ENCODE measurements at regions not wholly inside any gene's neighbourhood (a gene's known extent, or its start where the extent isn't known, plus 50 kb on each side); places are given as distances from the start of the nearest gene placed in this dataset.

DNA sequence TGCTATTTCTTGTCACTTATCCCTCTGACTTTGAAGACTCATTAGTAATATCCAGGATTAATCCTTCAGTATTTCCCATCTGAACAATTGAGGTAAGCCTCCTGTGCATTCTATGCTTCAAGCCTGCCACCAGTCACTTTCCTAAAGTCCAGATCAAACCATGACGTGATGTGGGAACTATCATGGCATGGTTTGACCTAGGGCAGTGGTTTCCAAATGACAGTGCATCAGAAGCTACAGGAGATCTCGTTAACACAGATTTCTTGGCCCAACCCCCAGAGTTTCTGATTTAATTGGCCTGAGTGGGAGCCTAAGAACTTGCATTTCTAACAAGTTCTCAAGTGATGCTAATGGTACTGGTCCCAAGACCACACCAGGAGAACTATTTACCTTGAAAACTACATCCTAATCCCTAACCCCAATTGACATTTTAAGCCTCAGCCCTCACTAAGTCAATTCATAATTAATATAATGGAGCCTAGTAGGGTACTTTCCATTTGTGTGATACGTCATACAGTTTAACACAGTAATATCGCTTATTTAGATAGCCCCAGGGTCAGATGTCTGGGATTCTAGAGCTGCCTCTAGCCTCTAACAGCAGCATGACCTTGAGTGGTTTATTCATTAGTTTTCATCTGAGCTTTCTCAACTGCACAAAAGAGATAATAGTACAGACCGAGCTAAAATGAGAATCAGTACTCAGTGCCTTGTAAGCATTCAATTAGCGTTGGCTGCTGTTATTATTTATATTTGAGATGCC lies 907.6 kb downstream of the TFAP2A start:
- no peak for DNase-seq

DNA sequence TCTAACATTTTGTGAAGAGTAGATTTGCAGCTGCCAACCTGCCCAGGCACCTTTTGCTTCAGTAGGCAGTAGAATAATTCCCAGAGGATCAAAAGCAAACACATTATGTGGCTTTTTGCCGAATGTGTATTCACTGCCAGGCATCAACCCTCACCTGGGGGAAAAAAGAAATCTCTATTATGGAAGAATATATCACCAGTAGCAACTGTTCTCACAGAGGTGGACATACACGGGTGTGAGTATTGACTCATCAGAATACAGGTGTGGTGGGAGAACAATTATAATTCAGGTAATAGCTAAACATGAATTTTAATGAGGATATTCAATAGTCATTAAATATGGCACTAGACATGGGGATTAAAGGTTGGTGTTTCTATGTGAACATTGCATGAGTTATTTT lies 910.7 kb downstream of the TFAP2A start:
- peak; percentile 62 for DNase-seq

DNA sequence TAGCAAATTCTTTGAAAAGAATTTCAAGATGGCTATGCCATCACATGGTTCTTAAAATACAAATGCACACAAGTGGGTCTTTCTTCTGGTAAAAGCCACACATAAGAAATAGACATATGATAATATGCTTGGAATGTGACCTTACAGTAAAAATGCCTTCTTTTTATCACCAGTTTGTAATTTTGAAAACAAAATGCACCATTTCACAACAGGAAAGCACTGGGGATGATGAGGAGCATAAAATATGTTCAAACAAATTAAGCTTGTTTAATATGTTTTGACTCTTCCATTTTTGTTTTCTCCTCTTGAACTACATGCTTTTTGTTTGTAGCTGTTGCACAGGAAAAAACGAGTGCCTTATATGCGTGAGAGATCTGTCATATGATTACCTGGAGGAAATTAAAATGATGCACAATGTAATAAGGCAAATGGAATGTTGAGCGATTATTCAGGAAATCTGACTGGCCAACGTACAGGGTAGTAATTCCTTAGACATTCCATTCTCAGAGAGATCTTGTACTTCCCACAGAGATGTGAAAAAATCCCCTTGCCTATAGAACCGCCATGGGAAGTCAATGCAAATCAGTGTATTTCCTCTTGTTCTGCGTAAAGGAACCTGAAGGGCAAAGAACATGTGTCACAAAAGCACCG lies 911.6 kb downstream of the TFAP2A start:
- no peak for DNase-seq

DNA sequence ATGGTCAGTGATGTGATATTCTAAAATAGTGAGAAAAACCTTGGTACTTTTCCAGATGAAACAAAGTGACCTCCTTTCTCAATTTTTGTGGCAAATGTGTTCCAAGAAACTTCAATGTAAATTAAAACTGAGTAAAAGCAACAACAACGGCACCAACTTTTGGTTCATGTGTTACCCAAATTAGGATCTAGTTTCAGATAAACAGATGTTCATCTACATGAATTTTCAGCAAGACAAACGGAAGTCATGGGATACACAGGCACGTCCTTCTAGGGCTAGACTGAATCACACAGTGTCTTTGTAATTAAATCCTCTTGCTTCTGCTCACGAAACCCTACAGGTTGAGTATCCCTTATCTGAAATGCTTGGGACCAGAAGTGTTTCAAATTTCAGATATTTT lies 915.2 kb downstream of the TFAP2A start:
- no peak for DNase-seq

DNA sequence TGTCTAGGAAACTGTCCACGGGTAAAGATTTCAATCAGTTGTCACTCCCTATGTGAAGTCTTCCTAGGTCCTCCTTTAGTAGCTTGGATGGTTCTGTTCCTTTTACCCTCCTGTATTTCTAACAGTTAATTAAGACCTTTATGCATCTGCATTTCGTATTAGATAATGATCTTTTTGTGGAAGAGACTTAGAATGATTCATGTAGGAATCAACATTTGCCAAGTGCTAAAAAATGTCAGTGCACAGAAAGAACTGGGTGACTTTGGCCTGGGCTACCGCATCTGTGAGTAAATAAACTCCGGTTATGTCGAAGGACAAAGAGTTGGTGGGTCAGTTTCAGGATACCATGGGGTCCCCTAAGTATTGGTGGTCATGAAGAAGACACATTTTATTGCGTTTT lies 918.0 kb downstream of the TFAP2A start:
- no peak for DNase-seq

DNA sequence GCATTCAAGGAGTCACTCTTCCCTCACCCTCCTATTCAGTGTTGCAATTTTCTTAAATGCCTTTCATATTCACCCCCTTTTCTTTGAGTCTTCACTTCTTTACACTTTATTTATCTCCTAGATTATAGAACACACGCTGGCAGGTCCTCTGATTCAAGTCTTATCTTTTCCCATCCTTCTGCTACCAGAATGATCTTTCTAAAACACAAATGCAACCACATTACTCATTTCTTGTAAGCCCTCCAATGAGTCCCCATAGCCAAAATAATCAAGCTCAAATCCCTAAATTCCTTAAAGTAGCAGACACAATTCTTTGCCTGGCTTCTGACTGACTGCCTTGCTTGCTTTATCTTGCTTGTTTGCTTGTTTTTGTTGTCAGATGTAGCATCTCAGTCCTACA lies 920.0 kb downstream of the TFAP2A start:
- no peak for DNase-seq

DNA sequence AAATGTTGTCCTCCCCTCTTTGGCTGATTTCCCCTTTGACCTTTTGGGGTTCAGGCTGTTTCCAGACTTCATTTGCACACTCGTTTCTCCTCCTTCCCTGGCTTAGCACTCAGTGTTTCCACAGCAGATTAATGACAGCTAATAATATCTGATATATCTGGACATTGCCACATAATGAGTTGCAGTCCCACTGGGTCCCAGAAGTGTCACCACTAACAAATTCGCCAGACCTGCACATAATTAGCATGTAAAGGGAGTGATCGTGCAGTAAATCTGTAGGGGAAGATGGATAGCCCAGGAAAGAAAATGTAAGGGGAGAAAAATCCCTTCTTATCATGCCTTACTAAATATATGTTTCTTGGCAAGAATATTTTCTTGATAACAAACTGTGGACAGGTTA lies 922.1 kb downstream of the TFAP2A start:
- no peak for DNase-seq

DNA sequence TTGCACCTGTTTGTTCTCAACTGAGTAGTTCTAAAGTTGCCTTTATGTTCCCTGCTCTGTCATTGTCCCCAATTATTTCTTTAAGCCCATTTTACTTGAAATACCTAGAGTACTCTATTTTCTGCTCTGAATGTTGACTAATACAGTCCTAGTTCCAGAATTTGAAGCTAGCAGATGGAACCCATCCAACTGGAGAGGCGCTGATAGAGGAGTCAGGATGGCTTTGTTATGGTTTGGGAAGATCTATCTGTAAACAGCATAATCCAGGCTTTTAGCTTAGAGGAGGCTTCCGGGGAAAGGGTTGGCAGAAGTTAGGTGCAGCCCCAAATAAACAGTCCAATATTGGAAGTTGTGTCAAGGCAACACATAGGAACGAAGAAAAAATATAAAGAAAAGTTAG lies 927.7 kb downstream of the TFAP2A start:
- no peak for DNase-seq

DNA sequence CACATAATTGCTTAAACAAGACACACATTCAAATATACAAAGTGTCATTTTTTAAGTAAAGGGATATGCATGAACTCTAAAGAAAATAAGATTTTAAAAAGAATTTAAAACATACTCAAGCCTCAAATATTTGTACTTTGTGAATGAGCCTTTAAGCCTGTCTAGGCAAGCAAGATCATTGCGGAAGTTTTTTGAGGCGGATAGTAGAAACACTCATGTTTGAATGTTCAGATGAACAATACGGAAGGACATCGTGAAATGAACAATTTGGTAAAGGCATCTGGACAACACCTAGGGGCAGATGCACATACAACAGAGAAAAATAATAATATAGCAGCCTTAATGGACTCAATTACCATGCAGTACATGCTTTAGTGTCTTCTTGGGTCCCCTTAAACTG lies 928.9 kb downstream of the TFAP2A start:
- no peak for DNase-seq

DNA sequence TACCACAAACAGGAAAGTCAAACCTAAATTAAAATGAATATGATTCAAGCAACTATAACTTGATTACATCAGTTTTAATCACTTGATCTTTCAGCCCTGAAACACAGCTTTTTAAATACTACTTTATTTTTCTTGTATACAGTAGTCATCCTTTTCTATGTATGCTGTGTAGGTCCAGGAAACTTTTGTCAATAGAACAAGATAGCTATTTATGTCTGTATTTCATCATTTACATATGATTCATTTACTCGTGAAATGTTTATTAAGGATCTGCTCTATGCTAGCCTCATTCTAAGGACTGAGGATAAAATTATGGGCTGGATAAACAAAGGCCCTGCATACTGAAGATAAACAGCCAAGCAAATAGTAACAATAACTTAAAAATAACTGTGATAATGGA lies 930.2 kb downstream of the TFAP2A start:
- DNase-seq, result no peak

DNA sequence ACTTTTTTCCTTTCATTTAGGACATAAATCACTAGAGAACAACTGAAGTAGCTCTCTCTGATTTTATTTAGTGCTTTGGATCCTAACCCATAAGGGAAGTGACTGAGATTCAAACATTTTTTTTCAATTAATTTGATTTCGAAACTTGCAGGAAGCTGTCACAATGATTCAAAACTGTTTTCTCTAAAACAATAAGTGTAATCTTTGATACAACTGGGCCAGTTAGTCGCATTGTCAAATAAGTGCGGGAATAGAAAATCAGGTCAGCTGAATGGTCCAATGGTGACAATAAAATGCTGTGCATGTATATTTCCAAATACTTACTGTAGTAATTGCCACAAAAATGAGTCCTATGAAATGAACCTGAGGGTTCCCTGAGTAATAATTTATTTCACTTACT lies 930.8 kb downstream of the TFAP2A start:
- no peak for DNase-seq

DNA sequence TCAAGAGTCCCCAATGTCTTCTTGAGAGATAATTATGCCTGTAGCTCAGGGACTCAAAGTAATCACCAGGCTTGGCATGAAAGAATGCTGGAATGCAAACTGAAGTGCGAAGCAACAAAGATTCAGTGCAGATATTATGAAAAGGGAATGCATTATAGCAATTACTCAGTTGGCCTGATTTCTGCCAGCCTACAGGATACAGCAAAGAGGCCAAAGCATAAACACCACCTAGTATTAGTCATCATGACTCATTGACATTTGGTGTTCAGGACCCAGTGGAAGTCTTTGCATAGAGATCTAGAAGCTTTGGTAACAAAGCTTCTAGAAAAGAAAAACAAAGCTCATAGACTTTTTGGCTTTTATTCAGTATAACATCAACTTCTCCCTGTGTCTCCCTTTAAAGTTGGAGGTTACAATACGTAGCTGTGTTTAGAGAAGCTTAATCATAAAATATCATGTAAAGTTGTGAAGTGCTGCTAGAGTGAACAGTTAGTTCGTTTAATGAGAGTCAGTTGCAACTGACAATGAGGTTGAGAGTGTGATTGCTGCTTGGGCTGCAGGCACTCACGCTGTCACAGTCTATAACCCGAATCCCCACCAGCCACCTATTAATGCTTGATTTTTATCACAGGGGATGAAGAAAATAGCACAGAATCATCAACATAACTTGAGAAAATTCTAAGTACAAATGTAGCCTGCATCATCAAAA lies 932.7 kb downstream of the TFAP2A start:
- DNase-seq, result no peak

DNA sequence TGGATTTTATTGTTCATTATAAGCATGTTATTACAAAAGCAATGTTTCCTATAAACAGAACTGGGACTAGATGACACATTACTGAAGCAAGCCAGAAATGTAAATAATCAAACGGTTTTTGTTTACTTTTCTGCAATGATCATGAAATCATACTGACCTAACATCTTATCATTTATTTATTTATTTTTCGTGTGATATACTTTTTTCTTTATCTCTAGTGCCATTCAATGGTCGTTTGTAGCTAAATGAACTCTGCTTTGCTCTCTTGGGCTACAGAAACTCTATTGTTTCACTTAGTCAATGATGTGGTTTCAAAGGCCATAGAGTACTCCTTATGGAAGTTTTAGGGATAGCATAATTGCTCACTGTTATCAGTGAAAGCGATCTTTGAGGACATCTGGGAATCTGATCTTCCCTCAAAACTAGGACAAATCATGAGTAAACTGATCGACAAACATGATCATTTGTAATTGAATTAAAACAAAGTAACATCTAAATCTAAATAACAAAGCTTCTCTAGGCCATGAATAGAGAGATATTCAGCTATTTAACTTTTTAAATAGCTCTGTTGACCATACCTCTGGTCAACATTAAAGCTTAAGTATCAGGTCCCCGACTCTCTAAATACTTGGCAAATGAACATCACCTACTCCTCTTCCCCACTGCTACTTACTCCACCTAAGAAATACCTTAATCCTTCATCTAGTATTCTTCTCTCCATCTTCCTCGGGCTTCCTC lies 933.4 kb downstream of the TFAP2A start:
- no peak for DNase-seq

DNA sequence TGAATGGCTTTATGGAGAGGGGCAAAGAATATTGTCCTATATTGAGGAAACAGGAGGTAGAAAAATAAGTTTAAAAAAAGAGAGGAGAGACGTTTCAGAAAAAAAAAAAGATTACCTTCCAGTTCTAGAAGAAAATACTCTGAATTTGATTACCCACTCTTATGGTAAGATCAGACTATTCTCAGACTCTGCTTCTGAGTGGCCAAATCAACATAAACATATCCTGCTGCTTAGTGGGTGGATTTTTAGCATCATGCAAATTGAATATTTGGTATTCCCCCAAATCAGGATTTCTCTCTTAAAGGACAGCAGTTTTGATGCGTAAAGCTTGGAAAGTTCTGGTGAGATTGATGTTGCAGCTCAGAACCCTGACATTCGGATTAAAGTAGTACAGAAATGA lies 946.6 kb downstream of the TFAP2A start:
- no peak for DNase-seq

DNA sequence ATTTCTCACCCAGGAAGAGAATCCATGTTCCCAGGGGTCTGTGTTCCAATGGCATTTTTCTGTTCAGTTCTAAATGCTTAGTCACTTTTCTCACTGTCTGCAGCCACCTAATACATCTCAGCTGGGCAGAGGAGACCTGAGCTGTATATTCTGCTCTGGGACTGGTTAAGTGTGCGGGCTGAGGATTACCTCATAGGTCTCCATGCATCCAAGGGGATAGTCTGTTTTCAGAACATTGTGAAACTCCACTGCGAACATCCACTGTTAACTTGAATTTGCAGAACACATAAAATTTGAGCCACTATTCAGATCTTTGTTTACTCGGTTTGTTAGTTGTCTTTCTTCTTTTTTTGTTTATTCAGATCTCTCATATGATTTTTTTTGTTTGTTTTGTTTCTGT lies 947.1 kb downstream of the TFAP2A start:
- DNase-seq, result no peak

DNA sequence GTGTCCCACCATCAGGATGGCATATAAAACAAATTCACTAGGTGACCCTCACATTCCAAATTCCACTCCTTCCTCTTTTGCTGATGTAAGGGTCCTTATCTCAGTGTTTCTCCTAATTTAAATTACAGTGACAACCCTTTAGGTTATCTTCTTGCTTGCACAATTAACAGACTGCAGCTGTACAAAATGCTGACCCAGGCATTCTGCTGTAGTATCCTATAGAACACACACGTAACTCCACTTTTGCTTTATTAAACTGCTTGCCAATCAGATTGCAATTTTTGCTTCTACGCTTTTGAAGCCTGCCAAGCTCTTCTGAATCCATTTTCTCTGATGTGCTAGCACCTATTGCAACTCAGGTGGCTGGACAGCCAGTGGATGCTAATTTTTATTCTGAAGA lies 950.3 kb downstream of the TFAP2A start:
- DNase-seq, result no peak

DNA sequence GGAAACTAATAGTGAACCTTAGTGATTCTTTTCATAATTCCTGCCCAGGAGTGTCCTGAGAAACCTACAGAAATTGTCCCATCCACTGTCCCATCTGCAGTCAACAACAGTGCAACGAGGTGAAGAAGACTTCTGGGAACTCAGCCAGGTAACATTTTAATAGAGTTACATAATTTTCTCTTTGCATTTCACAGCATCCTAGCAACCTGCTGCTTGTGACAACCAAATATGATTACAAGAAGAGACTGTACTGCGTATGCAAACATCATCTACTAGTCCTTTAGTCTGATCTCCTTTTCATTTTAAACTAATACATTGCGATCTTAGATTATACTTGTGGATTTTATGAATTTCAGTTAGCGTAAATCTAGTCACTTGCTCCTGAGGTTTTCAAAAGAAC lies 951.6 kb downstream of the TFAP2A start:
- DNase-seq, result no peak

DNA sequence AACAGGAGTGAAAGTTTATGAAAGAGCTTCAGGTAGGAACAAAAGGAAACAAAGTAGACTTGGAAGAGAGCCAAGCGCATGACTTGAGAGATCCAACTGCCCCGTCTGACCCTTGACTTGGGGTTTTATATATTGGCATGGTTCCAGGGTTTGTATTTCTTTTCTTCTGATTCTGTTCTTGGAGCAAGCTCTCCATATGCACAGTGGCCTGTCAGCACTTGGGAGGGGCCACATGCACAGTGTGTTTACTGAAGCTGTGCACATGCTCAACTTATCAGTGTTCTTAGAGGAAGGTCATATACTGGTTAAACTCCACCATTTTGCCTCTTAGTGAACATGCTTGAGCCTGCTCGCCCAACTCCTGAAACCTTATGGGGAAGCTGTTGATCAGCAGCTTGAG lies 953.7 kb downstream of the TFAP2A start:
- DNase-seq, result no peak

DNA sequence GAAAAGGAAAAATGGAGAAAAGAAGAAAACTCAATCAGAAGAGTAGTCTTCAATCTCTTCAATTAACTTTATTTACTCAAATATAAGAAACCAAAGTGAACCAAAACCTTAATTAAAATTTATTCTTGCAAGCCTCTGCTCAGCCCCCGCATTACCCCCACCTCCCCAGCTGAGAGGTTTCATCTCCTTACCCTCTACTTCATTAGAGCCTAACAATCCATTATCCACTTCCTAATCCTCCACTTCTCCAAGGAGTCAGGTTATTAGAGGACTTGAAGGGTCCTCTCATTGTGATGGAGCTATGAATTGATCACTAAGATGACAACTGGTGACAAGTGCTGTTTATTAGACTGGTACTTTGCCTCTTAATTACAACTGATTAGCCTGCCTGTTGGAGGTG lies 956.5 kb downstream of the TFAP2A start:
- DNase-seq, result no peak

DNA sequence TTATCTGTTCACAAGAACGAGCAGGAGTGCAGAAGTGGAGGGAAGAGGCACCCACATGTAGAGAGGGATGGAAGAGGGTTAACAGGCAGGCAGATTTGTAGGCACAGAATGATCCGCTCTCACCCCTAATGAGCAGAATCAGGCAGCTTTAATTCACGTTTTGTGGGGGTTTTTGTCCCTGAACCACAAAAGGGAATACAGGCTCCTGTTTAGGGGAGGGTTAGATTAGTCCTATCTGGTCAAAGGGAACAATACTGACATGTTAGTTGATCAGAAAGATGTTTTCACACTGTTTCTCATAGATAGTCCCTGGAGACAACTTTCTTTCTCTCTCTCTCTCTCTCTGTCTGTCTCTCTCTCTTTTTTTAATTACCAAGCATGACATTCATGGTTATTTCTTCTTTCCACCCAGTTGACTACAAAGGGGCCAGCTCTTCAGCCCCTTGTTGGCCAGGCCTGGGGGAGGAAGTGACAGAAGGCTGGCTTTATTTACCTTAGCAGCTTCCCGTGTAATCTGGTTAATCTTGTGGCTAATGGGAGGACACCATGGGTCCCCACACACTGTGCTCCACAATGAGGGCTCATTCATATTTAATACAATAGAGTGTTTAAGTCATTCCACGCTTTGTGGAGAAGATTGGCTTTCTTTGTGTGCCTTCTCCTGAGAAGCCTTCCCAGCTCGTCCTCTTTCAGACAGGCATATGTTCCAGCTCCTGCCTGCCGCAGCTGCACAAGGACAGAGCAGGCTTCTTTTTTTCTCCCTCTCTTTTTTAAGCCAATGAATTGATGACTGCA lies 958.8 kb downstream of the TFAP2A start:
- DNase-seq, result no peak

DNA sequence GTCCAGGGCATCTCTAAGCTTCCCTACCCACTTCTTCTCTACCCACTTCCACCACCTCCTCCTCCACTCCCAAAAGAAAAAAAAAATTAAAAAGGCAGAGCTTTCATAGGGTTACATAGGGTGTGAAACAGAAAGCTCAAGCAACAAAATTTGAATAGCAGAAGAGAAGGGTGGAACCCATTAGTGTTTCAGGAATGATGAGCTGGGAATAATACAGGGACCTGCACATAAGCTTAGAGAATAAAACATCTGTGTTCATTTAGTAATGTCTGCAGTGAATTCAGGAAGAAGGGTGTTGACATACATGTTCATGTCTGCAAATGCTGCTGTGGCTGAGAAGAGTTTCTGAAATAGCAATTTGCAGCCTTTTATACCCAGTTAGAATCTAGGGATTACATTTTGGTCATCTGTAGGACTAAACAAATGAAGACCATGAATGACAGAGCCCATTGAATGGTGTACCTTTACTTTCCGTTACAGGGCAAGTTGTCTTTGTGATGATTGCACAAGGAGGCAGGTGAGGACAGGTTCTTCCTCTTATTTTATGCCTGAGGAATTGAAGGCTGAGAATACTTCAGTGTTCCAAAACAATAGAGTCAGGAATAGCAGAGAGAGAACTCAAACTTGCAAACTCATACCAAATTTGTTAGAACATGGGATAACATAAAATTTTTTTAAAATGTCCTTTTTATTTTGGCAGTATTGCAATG lies 975.1 kb downstream of the TFAP2A start:
- DNase-seq, result no peak

DNA sequence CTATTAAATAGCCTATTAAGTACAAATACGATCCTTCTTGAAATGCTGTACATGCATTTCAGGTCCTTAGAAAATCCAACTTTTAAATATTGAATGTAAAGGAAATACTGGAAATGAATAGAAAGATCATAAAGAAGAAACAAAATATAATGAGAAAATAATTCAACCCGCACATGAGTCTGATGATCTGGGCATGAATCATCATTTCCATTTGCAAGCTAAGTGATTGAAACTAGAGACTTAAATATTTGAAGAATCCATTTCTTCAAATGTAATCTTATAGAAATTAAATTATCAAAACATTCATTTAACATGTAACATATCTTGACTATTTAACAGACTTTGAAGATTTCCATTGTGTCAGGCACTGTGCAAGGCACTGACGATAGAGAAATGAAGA lies 977.0 kb downstream of the TFAP2A start:
- no peak for DNase-seq

All from NCI-H774 (cell line).